Central memory CD4-positive, alpha-beta T cell (primary cell): ENCODE measurements at regions not wholly inside any gene's neighbourhood (a gene's known extent, or its start where the extent isn't known, plus 50 kb on each side); places are given as distances from the start of the nearest gene placed in this dataset.
A peak's percentile ranks its signal among the peaks of the same experiment; 100 is the strongest.

Experiments
- DNase-seq: peaks from one replicate; pipeline ENCODE4 v3.0.0; 2022

DNA sequence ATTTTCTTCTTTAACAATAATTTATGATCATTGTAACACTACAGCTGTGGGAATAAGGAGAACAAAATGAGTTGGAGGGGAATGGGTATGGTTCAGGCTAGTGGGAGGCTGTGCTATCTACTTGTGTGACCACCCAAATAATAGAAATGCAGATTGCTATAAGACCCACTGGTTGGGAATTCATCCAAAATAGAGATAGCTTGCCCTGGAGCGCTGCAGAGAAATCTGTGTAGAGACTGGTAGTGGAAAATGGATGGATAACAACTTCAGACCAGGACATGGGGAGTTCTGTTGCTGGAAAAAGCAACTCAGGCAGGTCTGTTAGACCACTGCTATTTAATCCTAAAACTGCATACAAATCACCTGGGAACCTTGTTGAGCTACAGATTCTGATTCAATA lies 137.1 kb upstream of the MKLN1 start:
- no peak for DNase-seq

DNA sequence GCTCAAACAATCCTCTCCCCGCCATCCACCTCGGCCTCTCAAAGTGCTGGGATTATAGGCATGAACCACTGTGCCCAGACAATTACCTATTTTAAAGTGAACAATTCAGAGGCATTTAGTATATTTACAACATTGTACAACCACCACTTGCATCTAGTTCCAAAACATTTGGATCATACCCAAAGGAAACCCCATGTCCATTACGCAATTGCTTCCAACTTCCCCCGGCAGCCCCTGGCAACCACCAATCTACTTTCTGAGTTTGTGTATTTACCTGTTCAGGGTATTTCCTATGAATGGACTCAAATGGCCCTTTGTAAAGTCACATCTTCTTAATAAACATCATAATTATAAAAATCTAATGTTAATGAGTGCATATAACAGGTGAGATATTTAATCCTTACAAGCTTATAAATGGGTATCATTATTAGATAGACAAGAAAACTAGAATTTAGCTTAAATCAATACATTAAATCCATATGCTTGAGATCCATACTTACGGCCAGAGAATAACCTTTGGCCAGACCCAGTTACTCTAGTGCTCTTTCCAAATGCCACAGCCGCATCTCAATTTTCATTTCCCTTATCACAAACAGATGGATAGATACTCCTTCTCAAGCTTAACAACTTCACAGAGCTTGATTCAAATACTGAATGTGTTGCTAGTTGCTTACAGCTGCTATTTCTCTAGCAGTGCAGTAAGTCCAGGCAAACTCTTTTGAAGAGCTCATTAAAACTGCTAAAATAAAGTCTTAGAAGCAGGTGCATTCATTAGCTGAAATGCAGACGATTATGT lies 133.4 kb upstream of the MKLN1 start:
- no peak for DNase-seq

DNA sequence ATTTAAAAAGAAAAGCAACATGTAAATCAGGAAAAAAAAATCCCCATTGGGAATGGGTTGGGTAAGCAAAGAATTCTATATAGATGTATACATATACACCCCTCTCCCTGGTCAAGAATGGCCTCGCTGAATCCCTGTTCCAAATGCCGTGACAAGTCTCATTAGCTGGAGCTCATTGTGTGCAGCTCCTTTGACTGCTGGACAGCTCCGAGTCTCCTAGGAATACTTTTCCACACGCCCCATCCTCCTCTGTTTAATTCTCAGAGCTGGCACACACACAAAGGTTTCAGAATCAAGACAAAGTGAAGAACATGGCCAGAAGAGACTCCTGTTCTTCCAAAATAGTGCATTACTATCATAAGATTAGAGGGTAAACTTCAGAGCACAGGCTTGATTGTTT lies 130.9 kb upstream of the MKLN1 start:
- DNase-seq: no peak

DNA sequence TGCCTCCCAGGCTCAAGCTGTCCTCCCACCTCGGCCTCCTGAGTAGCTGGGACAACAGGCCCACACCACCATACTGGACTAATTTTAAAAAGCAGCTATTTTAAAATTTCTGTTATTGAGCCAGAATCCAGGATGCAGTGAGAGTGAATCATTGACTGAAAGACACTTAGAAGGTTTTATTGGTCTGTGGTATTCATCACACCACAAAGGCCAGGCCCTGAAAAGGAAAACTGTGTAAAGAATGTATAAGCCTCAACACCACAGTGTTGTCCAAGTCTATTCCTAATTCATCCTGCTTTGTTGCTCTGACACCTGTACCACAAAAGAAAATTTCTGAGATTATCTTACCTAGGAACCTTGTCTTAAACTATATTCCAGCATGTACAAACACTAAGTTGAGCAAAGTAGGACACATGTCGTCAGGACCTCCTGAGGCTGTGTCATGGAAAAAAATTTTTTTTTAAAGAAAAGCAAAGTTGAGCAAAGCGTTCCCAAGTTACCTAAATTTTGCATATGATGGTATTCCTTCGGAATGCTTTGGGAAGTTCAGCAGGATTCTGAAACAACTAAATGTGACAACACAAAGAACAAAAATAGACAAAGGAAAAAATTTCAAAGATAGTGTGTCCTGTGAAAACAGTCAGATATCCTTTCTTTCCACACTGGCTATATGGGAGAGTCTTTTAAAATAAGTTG lies 129.6 kb upstream of the MKLN1 start:
- no peak for DNase-seq

DNA sequence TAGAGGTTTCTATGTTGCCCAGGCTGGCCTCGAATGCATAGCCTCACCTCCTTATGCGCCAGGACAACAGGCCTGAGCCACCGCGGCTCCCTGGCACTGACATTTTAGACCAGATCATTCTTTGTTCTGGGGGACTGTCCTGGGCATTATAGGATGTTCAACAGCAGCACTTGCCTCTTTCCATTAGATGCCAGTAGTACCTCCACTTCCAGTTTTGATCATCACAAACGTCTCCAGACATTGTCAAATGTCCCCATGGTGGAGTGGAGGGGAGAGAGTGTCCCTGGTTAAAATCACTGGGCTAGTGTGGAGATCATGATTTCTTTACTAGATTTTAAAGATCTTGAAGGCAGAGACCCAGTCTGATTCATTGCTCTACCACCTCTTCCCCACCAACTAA lies 125.2 kb upstream of the MKLN1 start:
- DNase-seq: no peak

DNA sequence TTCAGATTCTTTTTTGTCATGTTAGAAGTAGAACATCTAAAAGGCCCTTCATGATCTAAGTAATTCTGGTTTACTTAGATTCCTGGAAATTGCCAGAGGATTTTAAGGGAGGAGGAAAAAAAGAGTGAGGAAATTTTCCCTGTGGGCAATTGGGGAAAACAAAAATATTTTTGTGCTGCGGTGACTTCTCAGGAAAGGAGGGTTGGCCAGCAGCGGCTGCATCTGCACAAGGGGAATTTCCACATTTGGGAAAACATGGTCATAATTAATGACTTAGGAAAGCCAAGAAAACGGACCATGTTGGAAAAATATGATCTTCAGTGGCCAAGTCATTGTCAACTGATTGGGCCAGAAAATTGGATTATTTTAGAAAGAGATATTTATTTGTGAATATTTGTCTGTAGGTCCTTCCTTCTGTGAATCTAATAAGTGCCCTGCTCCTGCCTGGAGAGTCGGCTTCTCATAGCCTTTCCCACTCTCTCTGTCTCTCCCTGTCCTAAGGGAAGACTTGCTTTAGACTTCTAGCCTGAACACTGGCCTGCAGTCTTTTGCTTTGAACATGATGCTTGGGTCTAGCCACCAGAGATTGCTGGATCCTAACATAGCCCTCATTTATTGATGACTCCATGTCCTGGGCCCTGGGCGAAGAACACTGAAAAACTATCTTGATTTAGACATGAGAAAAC lies 124.2 kb upstream of the MKLN1 start:
- no peak for DNase-seq

DNA sequence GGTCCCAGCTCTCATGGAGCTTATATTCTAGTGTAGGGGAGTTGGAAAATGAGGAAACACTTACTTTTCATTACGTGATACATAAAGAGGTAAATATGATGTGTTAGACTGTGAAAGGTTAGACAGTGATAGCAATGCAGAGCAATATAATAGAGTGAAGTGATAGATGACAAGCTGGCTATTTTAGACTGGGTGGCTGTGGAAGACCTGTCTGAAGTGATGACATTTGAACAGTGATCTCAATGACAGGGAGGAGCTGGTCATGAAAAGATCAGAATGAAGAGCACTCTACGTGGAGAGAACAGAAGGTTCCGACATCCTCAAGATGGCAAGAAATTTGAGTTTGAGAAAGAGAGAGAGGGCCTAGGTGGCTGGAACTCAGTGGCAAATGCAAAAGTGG lies 118.9 kb upstream of the MKLN1 start:
- no peak for DNase-seq

DNA sequence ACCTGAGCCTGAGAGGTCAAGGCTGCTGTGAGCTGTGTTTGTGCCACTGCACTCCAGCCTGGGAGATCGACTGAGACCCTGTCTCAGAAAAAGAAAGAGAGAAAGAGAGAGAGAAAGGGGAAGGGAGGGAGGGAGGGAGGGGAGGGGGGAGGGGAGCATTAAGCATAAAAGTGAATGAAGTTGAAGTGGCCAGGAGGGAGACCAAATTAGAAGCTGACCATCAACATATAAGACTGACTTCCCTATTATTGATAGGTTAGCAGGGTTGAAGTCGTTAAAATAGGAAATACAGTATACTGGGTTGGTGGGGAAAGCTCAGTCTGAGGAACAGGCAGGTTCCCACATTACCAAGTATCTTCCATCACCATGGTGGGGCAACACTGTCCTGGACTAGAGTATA lies 117.1 kb upstream of the MKLN1 start:
- no peak for DNase-seq

DNA sequence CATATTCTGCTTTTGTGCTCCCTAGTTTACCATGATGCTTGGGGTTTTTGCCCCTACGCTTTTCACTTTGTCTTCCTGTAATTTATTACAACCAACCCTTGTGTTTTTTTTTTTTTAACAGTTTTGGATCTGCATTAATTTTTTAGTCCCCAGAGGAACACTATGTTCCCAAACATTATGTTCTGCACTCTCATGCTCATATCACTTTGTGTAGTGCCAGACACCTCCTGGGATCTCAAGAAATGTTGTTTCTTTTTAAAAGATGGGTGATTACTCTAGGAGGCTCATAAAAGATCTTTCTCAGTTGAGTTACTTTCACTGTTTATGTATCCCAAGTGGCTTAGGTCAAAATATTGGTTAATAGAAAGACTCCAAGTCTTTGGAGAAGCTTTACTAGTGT lies 116.2 kb upstream of the MKLN1 start:
- no peak for DNase-seq

DNA sequence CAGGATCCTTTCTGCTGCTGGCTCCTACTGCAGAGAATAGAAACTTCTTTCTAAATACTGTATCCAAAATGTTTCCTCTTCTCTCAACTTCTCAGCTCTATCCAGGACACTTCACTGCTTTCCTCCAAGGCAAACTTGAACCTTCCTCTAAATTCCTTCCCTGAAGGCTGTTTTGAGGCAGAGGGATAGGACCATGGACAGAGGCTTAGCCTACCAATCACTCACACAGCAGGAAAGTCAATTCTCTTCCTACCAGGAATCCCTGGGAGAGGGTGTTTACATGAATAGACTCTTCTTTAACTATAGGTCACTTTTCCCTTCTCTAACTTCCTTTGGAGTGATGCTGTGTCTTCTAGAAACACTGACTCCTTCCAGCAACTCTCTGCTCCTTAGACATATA lies 115.6 kb upstream of the MKLN1 start:
- DNase-seq: no peak

DNA sequence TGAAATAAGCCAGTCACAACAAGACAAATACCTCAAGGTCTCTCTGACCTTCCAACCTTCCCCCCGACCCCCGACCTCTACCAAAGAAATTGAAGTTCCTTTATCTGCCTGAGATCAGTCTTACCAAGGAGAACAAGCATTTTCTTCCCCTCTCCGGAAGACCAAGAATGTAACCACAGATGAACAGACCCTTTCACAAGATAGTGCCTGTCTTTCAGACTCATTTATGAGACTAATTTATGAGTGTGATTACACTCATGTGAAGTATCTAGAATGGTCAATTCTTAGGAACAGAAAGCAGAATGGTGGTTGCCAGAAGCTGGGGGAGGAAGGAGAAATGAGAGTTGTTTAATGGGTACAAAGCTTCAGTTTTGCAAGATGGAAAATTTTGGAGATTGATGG lies 108.9 kb upstream of the MKLN1 start:
- no peak for DNase-seq

DNA sequence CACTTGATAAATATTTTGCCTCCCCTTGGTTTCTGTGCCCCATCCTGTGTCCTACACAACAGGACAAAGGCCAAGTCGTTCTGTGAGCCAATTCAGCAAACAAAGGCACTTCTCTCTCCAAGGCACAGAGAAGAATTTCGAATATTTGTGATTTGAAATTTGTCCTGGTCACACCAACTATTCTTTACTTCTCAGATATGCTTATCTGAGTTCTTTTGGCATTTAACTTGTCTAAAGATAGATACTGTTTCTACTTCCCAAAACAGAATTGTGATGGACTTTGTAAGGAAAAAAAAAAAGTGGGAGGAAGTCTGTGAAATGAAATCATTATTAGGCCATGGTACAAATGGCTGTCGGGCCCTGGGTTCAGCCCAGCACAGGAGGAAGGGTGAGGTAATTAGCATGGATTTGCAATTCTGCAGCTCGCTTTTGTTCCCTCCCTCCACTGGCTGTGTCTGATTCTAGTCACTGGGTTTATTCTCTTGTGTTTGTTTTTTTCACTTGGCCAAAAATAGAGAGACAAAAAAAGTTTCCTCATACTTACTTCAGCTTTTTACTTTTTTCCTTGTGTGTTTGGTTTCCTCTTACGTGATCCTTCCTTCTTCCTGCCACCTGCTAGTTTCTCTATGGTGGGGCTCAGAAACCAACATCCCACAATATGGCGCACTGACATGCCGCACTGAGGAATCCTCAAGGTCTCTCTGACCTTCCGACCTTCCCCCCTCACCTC lies 108.2 kb upstream of the MKLN1 start:
- no peak for DNase-seq

DNA sequence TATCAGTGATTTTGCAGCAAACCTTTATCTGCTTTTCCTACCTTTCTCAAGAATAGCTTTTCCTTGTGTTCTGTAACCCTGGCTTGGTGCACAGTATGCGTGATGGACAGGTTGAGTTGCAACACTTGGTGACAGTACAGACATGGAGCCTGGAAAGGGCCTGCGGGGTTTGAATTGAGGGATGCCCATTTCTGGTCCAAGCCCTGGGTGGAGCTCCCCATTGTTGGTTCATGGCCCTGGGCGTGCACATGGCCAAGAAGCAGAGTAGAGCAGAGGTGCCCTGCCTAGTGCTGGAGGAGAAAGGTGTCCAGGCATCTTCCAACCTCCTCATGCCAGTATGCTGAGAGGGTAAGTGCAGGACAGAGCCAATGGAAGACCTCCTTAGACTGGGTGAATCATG lies 106.6 kb upstream of the MKLN1 start:
- no peak for DNase-seq

DNA sequence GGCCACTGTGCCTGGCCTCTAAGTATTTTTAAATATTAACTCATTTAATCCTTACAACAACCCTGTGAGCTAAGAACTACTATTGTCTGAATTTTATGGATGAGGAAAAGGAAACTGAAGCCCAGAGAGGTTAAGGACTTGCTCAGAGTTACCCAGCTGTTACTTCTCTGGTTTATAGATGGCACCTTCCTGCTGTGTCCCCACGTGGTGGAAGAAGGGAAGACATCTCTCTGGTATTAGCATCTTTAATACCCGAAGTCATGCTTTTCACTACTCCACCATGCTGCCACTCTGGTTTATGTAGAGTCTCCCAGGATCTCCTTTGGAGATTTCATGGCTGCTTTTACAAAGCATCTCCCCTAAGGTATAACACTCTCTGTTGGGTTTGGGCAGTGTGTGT lies 105.5 kb upstream of the MKLN1 start:
- DNase-seq: no peak

DNA sequence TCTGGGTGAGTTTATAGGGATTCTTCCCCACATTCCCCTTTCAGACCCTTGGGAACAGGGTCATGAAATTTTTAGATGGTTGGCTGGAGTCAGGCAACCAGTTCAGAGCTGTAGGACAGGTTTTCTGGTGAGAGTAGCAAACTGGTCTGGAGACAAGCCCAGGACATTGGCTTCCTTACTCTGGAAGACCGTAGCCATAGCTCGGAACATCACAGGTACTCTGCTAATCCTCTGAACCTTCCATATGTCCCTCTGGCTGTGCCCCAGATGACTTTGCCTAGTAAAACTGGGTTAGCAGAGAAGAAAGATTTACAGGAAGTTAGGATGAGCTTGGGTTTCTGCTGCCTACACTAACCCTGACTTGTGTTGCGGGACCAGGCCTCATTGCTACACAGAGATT lies 104.5 kb upstream of the MKLN1 start:
- DNase-seq: no peak

DNA sequence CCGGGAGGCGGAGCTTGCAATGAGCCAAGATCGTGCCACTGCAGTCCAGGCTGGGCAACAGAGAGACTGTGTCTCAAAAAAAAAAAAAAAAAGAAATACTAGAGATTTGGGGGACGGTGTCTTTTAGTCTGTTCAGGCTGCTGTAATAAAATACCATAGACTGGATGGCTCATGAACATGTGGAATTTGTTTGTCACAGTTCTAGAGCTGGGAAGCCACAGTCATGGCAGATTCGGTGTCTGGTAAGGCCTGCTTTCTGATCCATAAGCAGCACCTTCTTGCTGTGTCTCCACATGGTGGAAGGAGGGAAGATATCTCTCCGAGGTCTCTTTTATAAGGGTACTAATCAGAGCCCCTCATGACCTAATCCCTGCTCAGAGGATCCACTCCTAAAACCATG lies 102.7 kb upstream of the MKLN1 start:
- no peak for DNase-seq

DNA sequence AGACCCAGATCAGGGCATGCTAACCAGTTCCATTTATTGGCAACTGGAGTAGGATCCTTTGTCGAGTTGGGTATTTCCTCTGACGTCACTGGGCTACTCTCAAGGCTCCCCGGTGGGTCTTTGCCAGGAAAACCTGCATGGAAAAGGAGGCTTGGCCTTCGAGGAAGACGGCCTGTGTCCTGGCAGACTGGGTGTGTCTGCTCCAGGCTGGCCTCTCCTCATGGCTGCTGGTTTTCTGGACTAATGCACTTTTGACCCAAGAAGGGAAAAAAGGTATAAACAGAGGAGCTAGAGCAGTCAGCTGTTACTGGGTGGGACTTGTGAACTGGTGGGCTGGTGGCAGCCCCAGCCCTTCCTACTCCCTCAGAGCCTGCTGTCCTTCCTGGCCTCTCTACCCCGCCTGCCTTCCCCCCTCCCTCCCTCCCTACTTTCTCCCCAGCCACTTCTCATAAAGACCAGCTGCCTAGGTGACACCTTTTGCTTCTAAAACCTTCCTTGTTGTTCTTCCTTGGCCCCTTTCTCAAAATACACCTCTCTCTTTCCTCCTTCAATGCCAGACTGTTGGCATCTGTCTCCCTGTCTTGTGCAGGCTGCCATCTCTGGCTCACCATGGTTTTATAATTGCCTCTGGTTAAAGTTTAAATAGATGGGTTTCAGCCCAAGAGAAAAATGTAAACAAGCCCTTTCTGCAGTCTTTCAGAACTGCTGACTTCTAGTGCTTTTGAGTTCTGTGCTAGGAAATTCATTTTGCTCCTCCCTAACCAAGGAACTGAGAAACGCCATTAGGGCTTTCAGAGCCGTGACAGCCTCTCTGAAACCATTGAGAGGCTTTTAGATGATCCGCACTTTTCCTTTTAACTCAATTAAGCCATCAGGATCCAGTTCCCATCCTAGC lies 101.8 kb upstream of the MKLN1 start:
- DNase-seq: no peak

DNA sequence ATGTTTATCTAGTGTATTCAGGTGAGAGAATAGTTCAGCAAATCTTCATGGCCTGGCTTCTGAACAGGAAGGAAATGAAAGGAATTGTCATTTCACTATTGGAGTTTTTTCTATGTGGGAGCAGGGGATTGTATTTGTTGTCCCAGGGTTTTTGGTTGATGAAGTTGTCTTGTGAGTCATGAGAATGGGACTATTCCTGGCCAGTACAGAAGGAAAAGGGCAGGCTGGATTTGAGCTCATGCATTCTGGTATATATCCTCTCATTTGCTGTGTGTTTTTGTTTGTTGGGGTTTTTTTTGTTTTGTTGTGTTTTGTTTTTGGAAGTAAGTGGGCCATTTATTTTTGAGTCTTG lies 101.2 kb upstream of the MKLN1 start:
- DNase-seq: no peak

DNA sequence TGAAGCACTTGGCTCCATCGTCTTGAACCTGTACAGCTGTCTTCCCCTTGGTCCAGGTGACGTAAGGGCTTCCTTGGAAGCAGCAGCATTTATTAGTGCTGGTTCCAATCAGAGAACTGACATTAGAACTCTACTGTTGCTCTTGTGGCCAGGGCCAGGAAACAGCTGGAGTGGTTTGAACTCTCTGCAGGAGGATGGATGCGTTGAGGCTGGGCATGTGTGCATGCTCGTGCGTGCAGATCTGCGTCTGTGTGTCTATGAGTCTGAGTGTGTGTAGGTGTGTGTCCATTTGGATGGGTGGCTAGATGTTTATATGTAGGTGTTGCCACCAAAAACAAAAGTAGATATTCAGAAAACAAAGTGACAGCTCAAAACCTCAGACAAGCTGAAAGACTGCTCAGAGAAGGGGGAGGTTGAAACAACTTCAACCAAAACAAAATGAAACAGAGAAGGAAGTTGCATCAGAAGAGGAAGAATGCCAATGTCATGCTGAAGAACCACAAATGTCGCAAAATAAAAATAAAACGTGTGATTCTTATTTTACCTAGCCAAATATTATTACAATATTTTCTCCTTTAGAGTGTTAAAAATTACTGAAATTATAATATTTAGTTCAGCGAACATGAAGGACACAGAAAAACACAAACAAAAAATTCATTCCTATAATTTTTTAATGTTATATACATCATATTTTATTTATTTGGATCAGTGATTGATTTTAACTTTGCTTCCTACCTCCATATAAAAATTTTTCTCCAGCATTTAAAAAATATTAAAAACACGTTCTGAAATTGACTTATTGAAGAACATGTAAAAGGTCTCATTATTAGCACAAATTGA lies 96.1 kb upstream of the MKLN1 start:
- DNase-seq: peak; percentile 85

DNA sequence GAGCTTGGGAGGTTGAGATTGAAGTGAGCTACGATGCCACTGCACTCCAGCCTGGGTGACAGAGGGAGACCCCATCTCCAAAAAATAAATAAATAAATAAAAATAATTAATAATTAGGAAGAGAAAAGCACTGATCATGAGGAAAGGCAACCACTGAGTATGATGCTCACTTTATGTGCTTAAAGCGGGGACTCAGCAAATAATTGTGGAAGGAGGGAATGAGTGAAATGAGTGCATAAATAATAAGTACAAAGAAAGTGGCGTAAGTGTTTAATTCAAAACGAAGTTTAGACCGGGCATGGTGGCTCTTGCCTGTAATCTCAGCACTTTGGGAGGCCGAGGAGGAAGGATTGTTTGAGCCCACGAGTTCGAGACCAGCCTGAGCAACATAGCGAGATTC lies 94.9 kb upstream of the MKLN1 start:
- no peak for DNase-seq

DNA sequence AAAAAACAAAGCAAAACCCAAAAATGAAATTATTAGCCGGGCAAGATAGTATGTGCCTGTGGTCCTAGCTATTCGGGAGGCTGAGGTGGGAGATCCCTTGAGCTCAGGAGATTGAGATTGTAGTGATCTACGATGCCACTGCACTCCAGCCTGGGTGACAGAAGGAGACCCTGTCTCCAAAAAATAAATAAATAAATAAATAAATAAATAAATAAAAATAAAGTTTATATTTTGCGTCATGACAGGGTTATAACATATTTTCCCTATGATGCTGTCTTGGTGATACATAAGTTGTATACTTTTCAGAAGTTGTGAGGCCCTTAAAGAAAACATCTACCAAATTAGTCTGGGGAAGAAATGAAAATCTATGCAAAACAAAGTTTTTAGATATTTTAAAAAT lies 94.5 kb upstream of the MKLN1 start:
- no peak for DNase-seq
